H1 (cell line): ENCODE measurements at regions not wholly inside any gene's neighbourhood (a gene's known extent, or its start where the extent isn't known, plus 50 kb on each side); places are given as distances from the start of the nearest gene placed in this dataset.

Source experiments
- CBX8 ChIP-seq: fragments of 300-800, 300-1000 bp; sonication (generic); IDR thresholded peaks from 2 replicates; pipeline ENCODE4 v1.7.1; 2016; ENCODE audit warnings: low read depth, low read length, borderline replicate concordance
- CHD7 ChIP-seq: fragments of 300-600 bp; sonication (generic); IDR thresholded peaks from 2 replicates; pipeline ENCODE4 v1.7.1; 2012; ENCODE audit warnings: low read length, moderate library complexity, mild to moderate bottlenecking, inconsistent platforms; ENCODE audit not compliant: insufficient replicate concordance
- E2F6 ChIP-seq: IDR thresholded peaks from 2 replicates; pipeline ENCODE4 v1.6.1; 2012; ENCODE audit warnings: inconsistent platforms
- EZH2 ChIP-seq: fragments of 200-600 bp; sonication (generic); IDR thresholded peaks from 2 replicates; pipeline ENCODE4 v1.7.1; 2012; ENCODE audit warnings: low read depth, mild to moderate bottlenecking, moderate library complexity, low read length, inconsistent platforms; ENCODE audit not compliant: severe bottlenecking
- FOSL1 ChIP-seq: IDR thresholded peaks from 2 replicates; pipeline ENCODE4 v1.6.1; 2011; ENCODE audit warnings: mild to moderate bottlenecking, low read depth, low read length, moderate library complexity; ENCODE audit not compliant: insufficient read depth
- JUND ChIP-seq: IDR thresholded peaks from 2 replicates; pipeline ENCODE4 v1.6.1; 2011; ENCODE audit warnings: mild to moderate bottlenecking, improper control_type of control experiment, low read length
- KDM5A ChIP-seq: fragments of 200-600 bp; IDR thresholded peaks from 2 replicates; pipeline ENCODE4 v1.7.1; 2012; ENCODE audit warnings: mild to moderate bottlenecking, low read length, inconsistent platforms, mixed read lengths
- MAFK ChIP-seq: IDR thresholded peaks from 2 replicates; pipeline ENCODE4 v1.6.1; 2012; ENCODE audit warnings: low read depth, mild to moderate bottlenecking, improper control_type of control experiment, low read length
- MAX ChIP-seq: IDR thresholded peaks from 2 replicates; pipeline ENCODE4 v1.6.1; 2012; ENCODE audit warnings: inconsistent platforms
- POU5F1 ChIP-seq: IDR thresholded peaks from 2 replicates; pipeline ENCODE4 v1.6.1; 2011; ENCODE audit warnings: low read depth, mild to moderate bottlenecking, low read length, moderate library complexity
- RBBP5 ChIP-seq: IDR thresholded peaks from 2 replicates; pipeline ENCODE4 v1.7.1; 2012; ENCODE audit warnings: low read depth, mild to moderate bottlenecking, inconsistent platforms, low read length, moderate library complexity, borderline replicate concordance
- SIX5 ChIP-seq: IDR thresholded peaks from 2 replicates; pipeline ENCODE4 v1.6.1; 2011; ENCODE audit warnings: mild to moderate bottlenecking, low read depth, low read length

DNA sequence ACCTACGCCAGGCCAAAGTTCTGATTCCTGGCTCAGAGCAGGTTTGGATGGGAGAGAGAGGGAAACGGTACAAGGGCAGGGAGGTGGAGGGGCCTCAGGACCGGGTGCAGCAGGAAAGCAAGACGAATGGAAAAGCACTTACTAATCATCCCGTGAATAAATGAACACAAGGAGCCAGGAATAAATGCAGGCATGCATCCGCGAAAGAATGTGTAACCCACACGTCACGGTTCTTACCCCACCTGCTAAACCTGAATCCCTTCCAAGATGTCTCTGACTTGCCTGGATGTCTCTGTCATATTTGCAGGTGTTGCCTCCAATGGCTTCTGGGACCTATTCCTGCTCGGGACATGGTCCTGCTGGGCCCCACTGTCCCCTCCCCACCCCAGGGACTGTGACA, 335.2 kb upstream of the RNF32 start (continued):
- no peak for TF ChIP-seq CHD7
- no peak for TF ChIP-seq POU5F1
- TF ChIP-seq MAFK, result no peak
- no peak for TF ChIP-seq SIX5
- TF ChIP-seq MAX, result no peak
- no peak for TF ChIP-seq RBBP5
- no peak for TF ChIP-seq CBX8
- no peak for TF ChIP-seq EZH2
- TF ChIP-seq E2F6, result no peak
- TF ChIP-seq JUND, result no peak
- no peak for TF ChIP-seq KDM5A
- TF ChIP-seq FOSL1, result no peak
